Right renal pelvis (tissue), 4 donors: ENCODE measurements at regions not wholly inside any gene's neighbourhood (a gene's known extent, or its start where the extent isn't known, plus 50 kb on each side); places are given as distances from the start of the nearest gene placed in this dataset.

Source experiments
- DNase-seq, 4 donors: peaks; one replicate each; pipeline ENCODE4 v3.0.0-alpha.2; 2013; ENCODE audit warnings: low read depth in 4 of 4, low spot score in 3 of 4, missing footprints in 1 of 4

GRCh38 chr10:121025731-121026130, 174.6 kb downstream of the WDR11 start:
- no peak for DNase-seq

DNA sequence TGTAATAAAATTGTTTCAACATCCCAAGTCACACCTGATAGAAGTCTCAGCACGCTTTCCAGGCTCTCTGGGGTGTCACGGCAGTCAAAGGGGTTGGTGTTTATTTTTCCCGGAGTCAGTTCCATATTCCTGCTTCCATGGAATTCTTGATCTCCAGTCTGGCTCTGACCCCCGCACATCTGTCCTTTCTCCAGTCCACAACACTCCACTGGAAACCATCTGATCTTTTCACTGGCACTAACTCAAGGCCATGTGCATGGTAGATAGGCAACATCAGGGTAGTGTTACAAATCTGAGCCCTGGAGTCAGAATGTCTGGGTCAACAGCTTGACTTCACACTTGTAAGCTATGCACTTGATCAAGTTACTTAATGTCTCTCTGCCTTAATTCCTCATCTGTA, 176.2 kb downstream of the WDR11 start:
- DNase-seq = no peak

- no peak for DNase-seq
Measured at GRCh38 chr10:121032460-121032859, 181.3 kb downstream of the WDR11 start.

DNA sequence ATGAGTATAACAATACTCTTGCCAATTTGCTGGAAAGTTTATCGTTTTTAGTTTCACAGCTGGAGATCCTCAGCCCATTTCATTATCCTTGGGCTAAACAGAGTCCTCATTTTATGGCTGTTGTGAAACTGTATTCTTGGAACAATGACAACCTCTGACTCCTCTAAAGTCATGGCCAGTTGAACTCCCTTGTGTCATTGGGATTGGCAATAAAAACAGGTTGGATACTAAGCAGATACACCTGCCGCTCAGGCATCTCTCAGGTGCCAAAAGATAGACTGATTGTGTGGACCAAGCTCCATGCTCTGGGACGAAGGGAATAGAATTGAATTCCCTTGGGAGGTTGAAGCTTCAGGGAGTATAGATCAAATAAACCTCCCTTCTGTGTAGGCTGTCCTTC, 182.2 kb downstream of the WDR11 start:
- DNase-seq = no peak

DNA sequence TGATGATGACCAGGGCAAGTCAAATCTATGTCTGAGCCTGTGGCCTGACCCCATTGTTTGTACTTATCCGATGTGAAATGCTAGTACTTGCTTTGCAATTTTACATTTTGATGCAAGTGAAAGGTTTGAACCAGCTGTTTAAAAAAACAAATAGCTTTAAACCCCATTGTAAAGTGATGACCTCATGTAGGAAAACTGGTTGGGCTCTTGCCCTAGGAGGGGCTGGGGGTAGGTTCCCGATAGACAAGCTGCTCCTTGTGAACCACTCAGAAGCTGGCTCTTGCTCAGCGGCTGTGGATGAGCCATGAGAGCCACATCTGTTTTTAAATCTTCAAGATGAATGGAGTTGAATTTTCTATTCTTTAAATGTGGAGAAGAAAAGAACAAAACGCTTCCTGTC, 185.3 kb downstream of the WDR11 start:
- no peak for DNase-seq

- no peak for DNase-seq
Measured at GRCh38 chr10:121041499-121041898, 190.3 kb downstream of the WDR11 start.

DNA sequence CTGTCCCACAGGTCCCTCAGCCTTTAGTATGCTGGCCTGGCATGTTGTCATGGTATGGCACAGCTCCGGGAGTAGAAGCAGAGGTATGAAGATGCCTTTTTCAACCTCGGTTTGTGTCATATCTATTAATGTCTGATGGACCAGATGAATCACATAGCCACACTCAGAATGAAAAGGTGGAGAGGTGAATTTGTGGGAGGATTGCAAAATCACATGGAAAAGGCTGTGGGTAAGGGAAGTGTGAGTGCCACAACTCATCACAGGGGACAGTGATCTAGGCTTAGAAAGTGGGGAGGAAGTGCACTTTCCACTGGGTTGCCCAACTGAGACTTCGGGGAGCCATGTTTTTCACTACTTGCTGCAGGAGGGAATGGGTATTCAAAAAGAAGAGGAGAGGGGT, 190.7 kb downstream of the WDR11 start:
- no peak for DNase-seq

DNA sequence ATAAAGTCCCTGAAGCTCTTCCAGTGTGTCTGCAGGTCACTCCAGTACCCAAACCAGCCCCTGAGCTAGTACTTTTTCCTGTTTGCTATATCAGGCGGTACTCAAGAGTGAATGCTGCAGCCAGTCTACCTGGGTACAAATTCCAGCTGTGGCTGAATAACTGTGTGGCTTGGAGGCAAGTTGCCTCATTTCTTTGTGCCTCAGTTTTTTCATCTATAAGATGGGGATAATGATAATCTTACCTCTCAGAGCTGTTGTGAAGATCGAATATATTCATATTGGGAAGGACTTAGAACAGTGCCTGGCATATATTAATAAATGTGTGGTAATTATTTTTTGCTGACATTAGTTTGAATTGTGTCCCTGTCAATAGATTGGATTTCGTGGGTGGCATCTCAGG, 191.2 kb downstream of the WDR11 start:
- DNase-seq = no peak

DNA sequence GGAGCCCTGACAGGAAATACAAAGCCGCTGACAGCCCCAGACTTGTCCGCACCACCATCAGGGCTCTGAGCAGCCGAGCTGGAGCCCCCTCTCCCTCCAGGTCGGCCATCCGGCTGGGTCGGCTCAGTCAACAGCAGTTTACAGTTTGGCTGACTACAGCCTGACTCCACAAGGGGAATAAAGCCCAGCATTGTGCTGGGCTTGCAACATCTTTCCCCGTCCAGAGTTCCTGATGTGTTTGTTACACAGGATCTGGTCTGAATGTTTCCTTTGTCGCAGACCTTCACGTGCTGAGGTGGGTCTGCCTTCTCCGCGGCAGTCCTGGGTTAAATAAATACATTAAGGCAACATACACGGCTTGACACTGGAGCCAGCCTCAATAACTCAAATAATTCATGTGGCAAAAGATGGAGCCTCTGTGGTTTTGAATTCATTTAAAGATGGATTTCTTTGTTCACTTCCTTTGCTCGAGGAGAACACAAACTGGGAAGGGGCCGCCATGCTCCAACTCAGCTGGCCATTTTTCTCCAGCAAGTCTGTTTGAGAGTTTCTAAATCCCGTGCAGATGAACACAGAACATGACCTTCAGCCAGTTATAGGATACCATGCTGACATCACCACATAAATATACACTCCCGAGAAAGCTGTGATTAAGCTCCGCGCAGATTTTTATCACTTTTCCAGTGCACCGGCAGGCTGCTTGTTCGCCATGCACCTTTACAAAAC, 192.1 kb downstream of the WDR11 start:
- DNase-seq = no peak

DNA sequence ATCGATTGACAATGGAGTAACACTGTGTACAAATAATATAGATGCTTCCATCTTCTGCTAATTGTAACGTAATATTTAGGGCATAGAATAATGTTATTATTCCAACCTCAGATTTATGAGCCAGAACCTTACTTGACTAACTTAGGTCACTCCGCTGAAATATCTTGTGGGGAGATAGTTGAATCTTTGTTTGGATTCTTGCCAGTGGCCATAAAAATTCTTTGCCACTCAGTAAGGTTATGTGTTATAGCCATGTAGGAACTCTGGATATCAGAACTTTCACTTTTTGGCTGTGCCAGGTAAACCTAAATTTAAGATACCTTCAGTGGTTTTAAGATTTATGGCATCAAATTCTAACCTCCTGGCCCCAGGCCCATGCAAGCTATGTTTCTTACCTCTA, 197.6 kb downstream of the WDR11 start:
- DNase-seq = no peak

- DNase-seq = no peak
Measured at GRCh38 chr10:121049489-121049888, 198.3 kb downstream of the WDR11 start.

DNA sequence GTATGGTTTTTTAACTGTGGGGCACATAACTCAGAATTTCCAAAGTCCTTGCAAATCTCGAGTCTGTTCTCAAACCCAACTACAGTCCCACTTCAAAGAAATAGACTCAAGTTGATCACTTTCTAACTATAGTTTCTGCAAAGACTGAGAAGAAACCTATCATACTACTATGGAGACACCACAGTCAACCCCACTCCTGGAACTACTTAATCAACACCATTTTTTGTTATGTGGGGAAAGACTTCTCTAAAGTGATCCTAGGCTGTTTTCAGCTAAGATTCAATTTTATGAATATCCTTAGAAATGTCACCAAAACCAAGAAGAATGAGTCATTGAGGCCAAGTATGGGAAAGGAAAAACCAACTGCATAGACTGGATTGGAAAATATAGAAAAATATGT, 198.8 kb downstream of the WDR11 start:
- no peak for DNase-seq

GRCh38 chr10:121051171-121051570, 200.0 kb downstream of the WDR11 start:
- no peak for DNase-seq

DNA sequence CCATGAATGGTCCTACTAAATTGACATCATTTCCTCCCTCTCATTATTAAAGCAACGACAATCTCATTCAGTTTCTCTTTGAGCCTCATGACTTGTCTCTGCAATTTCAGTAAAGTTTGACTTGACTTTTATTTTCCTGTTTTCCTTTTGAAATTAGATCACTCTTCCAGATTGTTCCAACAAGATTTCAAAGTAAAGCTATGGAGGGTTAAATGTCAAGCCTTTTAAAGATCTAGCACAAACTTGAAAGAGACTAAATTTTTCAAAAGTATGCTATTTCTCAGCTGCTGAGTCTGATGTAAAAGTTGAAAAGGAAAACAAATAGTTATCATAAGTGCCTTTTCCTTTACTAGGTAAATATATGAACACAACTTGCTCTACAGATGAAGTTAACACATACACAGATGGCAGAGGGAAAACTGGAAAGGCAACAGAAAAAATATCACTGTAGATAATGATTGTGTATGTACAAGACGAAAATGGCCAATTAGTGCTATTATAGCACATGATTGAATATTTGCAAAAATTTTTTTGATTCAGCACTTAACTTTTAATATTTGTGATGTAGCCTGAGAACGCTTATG, 200.6 kb downstream of the WDR11 start:
- no peak for DNase-seq

DNA sequence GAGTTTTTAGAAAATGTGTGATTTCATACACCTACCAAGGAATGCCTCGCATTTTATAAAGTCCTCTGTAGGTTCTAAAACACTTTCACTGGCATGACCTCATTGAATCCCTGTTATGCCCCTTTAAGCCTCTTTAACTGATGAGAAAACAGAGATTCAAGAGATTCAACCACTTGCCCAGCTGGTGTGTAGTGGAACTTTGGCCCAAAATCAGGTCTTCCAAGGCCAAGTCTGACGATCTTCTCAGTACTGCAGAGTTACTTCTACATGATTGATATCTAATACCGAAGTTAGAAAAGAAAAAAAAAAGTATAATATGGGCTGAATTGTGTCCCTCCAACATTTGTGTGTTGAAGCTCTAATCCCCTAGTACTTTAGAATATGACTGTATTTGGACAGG, 202.0 kb downstream of the WDR11 start:
- no peak for DNase-seq

DNA sequence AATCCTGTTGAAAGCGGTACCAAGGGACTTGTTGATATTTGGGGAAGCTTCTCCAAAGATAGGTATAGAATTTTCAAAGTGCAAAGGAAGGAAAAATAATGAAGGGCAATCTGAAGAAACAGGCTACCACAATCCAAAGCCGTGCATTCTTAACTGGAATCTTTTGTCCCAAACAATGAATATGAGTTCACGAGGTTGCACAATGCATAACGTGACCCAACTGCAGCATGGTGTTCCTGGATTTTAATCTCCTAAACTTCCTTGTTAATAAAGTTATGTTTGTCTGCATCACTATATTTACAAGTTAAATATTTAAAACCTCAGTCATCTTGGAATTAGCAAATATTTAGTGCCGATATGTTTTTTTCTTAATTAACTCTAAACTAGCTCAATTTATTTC, 203.7 kb downstream of the WDR11 start:
- DNase-seq = no peak

- DNase-seq = no peak
Measured at GRCh38 chr10:121057269-121057668, 206.1 kb downstream of the WDR11 start.

- DNase-seq = no peak
Measured at GRCh38 chr10:121058082-121058481, 206.9 kb downstream of the WDR11 start.

- no peak for DNase-seq
Measured at GRCh38 chr10:121059351-121059750, 208.2 kb downstream of the WDR11 start.

GRCh38 chr10:121062115-121062514, 211.0 kb downstream of the WDR11 start:
- no peak for DNase-seq

DNA sequence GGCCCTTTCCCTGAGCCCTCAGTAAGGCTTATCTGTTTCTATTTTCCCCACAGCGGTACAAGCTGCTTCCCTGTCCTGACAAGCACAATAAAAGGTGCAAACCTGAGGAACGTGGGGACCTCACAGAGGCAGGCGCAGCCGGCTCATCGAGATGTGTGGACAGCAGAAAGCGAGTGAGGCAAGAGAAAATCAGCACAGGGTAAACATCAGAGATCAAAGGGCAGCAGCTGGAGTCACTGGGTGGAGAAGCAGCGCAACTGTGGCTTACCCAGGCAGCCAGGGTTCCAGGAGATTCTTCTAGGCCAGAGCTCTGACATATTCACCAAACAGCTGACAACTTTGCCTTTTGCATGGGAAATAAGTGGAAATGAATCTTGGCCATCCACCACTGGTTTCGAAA, 212.6 kb downstream of the WDR11 start:
- DNase-seq = no peak

GRCh38 chr10:121064491-121064890, 213.3 kb downstream of the WDR11 start:
- no peak for DNase-seq

DNA sequence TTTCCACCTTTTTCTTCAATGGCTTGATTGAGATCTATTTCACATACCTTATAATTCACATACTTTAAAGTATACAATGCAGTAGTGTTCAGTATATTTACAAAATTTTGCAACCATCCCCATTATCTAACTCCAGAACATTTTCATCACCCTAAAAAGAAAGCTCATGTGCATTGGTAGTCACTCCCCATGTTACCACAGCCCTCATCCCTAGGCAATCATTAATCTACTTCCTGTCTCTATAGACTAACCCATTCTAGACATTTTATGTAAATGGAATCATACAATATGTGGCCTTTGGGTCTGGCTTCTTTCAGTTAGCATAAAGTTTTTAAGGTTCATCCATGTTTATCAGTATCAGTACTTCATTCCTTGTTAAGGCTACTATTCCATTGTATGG, 214.2 kb downstream of the WDR11 start:
- no peak for DNase-seq
